Fibroblast of skin of right biceps (primary cell): ENCODE measurements at regions not wholly inside any gene's neighbourhood (a gene's known extent, or its start where the extent isn't known, plus 50 kb on each side); places are given as distances from the start of the nearest gene placed in this dataset.

Experiments
- DNase-seq: peaks from one replicate; pipeline ENCODE4 v3.0.0-alpha.2; 2013

DNA sequence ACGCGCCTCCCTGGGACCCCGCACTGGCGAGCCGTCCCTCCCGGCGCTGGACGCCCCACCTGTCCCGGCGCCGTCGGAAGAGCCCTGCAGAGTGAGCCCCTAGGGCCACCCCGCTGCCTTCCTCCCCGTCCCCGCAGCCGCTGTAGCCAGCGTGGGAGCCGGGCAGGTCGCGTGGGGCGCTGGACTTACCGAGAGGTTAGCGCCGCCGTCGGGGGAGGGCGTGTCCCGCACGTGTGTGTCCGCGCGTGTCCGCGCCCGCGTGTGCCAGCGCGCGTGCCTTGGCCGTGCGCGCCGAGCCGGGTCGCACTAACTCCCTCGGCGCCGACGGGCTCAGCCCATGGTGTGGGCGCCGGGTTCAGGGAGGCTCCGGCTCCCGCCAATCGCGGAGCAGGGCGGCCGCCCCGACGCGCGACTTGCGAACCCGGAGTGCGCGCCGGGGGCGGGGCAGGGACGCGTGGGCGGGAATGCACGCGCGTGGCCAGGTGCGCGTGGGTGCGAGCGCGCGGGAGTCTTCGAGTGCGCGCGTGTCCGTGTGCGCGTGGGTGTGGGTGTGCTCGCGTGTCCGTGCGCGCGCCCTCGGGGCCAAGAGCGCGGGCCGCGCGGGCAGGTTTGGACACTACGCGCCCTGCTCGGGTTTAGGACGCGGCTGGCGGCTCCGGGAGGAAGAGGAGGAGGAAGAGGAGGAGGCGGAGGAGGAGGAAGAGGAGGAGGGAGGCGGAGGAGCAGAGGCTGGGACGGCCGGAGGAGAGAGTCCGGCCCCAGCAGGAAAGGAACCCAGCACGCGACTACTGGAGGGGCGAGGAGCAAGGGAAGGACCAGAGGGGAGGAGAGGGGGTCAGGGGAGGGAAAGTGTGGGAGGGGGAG, 145.2 kb upstream of the ETS2 start:
- DNase-seq, result peak; percentile 31

DNA sequence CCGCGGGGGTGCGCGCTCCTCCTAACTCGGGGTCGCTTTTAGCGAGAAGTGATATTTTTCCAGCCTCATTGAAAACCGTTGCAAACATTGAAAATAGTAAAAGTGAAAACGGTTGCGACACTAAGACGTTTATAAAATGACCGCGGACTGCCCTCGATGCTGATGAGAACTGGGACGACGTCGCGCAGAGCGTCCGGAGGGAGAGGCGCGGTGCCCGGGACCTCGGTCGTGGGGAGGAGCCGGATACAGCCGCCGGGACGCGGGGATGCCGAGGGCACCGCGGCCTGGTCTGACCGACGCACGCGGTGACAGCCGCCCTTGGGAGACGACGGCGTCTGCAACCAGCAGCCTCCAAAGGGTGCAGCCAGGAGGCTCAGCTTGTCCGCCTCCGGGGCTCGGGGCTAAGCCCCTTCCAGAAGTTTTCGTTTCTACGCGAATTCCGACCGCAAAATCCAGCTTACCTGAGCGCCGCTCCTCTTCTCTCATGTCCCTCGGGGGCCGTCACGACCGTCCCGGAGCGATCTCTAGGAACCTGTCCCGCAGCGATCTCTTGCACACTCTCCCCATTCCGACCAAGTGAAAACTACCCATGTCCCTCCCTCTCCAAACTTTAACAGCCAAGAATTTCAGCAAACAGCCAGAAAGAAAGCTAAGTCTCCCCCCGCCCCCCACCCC, 144.4 kb upstream of the ETS2 start:
- peak; percentile 22 for DNase-seq

DNA sequence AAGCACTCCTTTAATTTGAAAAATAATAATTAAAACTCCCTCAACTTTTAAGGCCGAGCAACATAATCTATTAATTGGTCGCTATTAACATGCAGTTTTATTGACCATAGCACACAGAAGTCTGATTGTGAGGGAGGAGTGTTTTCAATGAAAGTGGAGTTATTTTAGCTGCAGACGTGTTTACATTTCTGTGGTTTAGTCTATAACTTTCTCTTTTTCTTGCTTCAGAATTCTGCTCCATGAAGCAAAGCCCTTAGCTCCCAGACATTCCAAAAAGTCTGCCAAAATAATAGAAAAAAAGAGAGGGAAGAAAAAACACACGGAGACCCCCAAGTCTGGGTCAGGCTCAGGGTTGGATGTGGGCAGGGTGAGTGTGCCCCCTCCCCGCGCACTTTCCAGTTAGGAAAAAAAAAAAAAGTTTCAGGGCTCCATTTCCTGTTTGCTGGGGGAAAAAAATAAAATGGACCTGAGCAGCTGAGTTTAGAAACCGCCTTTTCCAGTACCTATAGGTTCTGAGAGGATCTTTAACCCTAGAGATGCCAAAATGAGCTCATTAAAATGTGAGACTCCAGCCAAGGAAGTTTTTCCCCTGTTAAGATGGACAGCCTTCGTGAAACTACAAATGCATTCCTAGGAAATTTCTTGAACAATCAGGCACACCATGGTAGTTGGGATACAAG, 143.7 kb upstream of the ETS2 start:
- DNase-seq, result peak; percentile 72

DNA sequence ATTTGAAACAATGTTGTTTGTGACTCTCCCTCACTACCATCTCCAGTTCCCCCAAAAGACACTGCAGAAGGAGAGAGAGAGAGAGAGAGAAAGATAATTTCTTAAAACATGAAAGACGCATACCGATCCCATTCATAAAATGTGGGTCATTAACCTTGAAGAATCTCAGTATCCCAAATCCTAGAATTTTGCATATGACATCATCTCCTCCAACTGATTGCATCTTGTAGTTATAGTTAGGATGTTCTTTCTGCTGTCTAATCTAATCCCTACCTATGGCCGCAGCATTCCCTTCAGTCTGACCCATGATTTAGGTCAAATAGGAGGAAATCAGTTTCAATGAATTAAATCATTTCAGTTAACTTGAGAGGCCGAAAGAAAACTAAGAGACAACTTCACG, 142.4 kb upstream of the ETS2 start:
- no peak for DNase-seq

DNA sequence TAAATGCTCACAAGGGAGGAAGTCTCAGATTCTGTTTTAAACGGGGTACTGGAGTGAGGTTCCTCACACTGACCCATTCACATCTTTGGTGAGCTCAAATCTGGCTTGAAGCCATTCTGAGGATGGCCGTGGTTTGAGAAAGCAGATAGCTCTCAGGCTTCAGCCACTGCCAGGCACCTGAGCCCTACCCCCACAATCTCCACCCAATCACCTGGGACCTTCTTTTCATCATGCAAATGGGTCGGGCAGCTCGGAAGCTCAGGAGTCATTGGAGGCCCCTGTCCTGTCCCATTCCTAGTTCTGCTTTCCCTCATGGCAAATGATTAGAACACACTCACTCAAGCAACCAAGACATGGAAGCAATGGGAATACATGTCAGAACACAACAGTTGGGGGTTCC, 141.4 kb upstream of the ETS2 start:
- DNase-seq, result no peak

DNA sequence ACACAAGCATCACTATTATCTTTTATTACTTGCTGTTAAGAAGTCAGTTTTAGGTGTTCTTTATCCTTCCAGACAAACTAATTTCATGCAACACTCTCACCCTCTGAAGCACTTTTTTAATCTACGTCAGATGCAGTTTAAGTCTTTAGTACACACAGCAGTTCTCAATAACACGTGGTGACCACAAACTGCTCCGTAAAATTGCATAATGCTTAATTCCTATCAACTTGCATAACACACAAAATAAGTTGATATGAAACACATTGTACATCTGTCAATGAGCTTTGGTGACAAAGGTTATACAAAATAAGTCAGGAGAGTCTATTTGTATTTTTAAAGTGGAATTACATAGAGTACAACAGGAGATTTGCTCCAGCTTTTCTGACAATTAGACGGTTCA, 140.9 kb upstream of the ETS2 start:
- peak; percentile 70 for DNase-seq

DNA sequence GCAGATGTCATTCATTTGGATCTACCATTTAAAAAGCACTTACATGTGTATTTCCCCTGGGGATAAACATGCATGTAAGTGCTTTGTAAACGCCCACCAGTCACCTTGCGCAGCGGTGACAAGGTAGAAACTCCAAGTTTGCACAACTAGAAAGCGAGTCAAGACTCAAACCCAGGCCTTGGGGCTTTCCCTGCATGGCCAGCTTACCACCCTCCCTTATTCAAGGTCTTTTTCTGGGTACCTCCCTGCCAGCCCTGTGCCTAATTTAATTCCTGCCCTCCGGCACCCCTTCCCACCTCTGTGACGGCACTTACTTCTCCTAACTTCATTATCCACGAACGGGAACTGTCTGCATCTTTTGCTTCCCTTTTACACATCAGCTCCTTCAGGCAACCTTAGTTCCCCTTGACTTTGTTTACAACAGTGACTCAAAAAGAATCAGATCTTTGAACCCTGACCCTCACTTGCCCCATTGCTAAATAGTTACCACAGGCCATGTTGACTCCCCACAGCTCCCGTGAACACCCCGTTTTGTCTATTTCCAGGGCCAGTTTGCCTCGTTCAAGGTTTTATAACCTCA, 138.3 kb upstream of the ETS2 start:
- no peak for DNase-seq

DNA sequence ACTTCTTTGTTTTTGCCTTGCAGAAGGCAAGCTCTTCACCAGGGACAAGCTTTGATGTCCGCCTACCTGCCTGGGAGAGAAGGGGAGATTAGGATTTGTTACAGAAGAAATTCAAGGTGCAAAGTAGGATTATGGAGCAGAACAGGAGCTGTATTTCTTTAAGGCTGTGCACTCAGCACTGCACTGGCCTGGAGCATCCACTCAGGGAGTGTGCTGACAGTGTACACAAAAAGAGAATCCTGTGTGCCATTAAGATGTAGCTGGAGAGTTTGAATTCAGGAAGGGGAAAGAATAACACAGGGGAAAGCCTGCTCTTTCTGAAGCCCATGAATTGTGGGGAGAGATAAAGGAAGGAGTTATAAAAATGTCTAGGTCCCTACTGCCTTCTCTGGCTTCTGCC, 137.7 kb upstream of the ETS2 start:
- DNase-seq, result no peak

DNA sequence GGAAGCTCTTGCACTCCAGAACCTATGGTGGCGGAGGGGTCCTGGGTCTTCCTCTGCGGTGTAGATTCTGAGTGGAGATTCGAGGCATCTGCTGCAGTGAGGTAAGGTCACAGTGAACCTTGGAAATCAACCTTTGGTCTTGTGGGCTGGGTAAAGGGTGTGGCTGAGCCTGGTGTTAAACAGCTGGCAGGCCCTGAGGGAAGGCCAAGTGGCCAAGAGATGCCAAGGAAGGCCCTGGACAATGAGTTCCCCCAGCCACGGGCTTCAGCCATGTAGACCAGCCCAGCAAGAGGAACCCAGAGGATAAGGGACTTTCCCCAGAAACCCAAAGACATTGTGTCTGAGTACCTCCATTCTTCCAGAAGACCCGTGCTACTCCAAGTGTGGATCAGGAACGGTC, 137.2 kb upstream of the ETS2 start:
- DNase-seq, result no peak

DNA sequence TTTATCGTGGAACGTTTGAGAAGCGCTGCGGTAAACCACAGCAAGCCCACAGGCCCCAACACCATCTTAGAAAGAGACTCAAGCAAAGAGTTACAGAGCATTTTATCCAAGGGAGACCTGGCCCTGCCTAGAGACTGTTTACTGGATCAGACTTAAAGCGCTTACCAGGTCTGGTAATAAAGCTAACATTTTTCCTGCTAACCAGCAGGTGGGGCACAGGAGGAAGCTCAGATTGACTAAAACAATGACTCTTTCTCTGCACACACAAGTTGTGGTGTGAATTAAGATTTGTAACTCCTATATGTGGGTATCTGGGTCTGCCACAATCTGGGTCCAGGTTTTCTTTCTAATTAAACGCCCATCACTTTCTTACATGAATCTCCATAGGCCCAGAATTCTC, 136.5 kb upstream of the ETS2 start:
- DNase-seq, result peak; percentile 41

DNA sequence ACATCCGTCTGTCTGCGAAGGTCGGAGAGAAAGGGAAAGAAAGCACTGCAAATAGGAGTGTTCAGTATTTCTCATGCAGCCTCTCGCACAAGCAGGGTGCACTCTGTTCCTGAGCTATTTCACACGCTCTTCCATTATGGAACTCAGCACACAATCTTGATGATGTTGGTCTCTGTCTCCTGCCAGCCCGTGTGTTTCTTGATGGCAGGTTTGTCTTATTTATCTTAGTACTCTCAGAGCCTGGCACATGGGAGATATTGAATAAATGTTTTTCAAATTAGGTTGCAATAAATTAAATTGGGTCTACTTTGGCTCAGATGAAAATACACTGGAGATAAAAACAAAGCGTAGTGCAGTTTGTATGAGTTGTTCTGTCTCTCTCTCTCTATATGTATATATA, 134.9 kb upstream of the ETS2 start:
- no peak for DNase-seq

DNA sequence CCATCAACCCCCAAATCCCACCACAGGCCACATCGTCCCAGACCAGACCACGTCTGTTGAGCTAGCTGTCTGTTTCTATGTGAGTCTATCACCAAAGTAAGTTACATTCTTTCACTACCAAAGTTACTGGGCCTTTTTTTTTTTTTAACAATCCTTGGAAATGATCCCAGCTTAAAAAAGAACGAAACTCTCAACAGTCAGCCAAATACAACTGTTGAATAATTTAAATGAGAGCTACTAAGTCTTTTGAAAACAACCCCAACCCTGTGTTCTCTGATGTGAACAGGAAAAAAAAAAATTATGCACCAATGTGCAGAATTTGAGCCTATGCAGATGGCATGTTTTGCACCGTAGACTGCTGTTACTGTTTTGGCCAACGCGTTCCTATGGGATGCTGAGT, 134.0 kb upstream of the ETS2 start:
- DNase-seq, result peak; percentile 49

DNA sequence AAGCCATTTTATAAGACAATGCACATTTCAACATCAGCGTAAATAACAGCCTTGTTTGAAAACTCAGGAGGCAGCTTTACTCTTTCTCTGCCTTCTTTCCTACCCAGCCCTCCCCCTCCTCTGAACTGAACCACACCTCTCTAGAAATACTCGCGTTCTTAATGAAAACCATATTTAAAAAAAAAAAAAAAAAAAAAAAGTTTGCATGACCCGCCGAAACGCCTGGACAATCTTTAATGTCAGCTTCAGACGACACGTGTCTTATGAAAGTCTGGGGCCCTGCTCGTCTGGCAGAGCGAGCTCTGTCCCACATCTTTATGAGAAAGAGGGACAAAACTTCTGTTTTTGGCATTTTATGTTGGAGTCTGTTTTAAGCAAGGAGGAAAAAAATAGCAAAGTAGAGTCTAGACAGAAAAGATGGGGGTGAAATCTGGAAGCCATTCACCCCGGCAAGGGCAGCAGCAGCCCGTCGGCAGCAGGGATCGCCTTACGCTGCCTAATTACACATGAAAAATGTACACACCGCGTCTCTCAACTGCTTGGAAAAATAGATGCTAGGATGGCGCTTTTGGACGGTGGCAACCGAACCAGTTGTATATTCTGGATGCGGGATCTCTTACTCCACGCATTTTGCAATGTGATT, 130.4 kb upstream of the ETS2 start:
- peak; percentile 20 for DNase-seq

DNA sequence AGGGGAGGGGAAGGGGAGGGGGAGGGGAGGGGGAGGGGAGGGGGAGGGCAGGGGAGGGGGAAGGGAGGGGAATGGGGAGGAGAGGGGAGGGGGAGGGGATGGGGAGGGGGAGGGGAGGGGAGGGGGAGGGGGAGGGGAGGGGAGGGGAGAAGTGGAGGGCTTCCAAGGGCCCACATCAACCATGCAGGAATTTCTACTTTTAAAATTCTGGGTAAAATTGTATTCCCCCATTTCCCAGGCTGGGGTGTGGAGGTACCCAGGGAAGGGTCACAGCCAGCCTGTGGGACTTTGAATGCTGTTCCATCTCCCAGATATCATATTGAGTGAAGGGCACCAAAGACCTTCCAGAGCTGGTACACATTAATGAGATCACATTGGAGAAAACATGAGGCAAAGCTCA, 126.9 kb upstream of the ETS2 start:
- DNase-seq, result no peak

DNA sequence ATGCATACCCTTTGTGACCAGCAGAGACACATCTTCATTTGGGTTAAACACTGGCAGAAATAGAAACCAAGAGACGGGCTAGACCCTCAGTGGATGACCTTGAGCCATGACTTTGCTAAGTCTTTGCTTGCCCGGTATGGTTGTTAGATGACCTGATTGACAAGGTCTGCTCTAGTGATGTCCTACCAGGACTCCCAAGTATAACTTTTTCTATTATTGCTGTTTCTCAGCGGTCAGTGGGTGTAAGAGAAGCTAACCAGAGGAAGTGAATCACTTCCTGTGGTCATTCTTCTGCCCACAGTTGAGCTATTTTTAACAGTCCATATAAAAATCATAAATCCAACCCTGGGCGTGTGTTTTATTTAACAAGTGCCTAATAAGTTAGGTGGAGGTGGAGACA, 126.2 kb upstream of the ETS2 start:
- DNase-seq, result peak; percentile 59

DNA sequence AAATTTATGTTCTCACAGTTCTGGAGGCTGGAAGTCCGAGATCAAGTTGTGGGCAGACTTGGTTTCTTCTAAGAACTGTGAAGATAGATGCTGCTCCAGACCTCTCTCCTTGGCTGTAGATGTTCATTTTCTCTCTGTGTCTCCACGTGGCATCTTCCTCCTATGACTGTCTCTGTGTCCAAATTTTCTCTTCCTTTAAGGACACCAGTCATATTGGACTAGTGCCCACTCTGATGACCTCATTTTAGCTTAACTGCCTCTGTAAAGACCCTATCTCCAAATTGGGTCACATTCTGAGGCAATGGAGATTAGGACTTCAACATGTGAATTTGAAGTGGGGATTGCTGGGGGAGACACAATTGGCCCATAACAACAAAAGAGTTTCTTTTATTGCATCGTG, 125.3 kb upstream of the ETS2 start:
- DNase-seq, result peak; percentile 31

DNA sequence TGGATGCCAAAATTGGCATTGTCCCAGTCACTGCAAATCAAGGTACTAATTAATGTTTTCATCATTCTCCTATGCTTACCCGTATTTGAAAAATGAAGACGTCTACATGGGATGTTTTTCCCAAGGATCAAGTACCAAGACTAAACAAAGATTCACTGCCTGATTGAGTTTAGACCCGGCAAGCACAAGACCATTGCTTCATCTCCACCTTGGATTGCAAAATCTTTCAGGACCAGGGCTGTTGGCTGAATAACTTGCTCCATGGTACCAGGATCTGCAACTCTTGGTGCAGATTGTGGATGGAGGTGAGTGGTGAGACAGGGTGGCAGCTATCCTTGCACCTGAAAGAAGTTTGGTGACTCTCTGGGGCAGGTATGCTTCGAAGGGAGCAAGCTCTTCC, 122.5 kb upstream of the ETS2 start:
- no peak for DNase-seq

DNA sequence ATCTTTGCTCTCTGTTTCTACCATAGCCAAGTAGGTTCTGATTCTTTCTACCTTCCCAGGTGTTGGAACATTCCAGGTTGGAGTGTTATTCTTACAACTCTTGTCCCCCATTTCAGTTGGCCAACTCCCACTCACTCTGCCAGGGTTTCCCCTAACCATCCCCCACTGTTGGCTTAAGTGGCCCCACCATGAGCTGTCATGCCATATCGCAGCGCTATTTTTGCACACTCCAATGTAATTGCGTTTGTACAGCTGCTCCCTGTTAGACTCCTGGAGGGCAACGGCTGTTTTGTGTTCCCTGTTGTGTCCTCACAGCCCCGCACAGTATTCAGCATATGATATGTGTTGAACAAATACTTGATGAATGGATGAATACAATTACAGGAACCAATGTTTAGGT, 117.7 kb upstream of the ETS2 start:
- DNase-seq, result no peak

DNA sequence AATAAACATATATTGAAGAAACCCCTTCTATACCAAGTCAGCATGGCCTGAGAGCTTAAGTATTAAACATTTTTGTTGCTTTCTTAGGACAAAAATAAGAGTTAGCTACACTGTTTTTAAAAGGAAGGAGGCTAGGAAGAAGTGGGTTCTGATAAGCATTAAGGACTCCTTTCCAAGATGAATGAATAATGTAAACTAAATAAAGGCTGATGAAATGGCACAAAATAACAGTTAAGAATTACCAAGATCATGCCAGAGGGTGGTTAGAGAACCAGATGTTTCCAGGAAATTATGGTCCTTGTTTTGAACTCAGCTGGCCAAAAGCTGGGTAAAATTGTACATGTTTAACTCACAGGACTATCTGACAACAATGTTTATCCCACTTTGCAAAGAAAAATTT, 114.1 kb upstream of the ETS2 start:
- DNase-seq, result no peak

DNA sequence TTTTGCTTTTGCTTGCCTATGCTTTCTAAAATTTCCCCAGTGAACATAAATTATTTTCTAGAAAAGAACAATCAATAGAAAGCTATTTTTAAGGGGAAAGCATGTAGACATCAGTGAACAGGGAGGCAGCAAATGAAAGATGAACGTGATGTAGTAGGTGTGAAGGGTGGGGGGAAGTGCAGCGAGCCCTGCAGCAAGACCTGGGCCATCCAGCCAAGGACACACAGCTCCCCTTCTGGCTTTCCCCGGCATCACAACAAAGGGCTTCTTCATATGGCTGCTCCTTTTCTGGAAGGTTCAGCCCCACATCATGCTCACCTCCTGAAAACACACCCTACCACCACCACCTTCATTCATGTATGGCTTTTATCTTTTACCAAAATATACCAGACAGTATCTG, 109.2 kb upstream of the ETS2 start:
- DNase-seq, result no peak

DNA sequence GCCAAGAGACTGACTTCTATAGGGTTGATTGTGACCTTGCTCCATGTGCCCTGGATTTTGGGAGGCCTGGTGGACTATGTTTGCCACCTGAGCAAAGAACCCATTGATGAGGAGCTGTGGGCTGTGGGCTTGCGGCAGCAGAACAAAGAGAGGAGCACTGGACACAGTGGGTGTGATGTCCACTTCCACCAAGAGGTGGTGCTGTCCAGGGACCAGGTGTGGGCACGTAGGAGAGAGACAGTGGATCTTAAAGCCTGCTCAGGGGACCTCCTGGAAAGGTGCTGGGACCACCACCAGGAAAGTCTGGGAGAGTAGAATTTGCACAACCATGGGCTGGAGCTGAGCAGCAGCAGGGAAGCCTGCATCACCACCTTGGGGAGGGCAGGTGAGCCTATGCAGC, 106.7 kb upstream of the ETS2 start:
- DNase-seq, result no peak

DNA sequence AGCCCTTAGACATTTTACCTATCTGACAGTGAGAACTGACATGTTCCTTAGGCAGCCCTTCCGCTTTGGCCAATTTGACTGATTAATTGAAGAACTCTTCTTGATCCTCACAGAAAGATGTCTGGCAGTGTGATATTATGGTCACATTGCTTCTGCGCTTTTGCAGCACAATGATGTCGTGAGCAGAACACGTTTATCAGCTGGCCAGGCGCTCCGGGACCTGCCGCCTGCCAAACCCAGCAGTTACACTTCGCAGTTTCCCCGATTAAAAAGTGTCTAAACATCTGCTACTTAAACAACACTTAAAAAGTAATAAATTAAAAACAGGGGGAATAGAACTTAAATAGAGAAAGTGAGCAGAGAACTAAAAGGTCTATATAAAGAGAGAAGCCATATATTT, 103.5 kb upstream of the ETS2 start:
- DNase-seq, result no peak

DNA sequence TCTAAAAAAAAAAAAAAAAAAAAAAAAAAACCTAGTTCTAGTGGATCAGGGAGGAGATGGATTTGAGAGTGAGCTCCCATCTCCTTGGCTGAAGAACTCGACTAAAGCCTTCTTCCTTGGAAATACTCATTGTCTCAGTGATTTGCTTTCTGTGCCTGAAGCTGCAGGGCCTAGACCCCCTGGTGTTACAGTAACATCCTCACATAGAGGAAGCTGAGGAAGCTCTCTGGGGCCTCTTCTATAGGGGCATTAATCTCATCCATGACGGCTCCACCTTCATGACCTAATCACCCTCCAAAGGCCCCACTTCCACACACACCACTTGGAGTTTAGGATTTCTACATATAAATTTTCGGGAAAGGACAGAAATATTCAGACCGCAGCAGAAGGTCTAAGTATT, 95.9 kb upstream of the ETS2 start:
- DNase-seq, result no peak
